KMS-11 (cell line): ENCODE measurements at regions not wholly inside any gene's neighbourhood (a gene's known extent, or its start where the extent isn't known, plus 50 kb on each side); places are given as distances from the start of the nearest gene placed in this dataset.

Source experiments
- H2AFZ ChIP-seq: fragments of 200-600 bp; sonication (generic); 2 replicates; pipeline ENCODE4 v1.6.1; 2016; ENCODE audit warnings: antibody characterized with exemption, mixed run types, low read depth
- H3K27ac ChIP-seq: fragments of 200-600 bp; sonication (generic); 2 replicates; pipeline ENCODE4 v1.6.1; 2016; ENCODE audit warnings: mild to moderate bottlenecking, mixed run types
- H3K27me3 ChIP-seq: fragments of 200-600 bp; sonication (generic); 2 replicates; pipeline ENCODE4 v1.6.1; 2017; ENCODE audit warnings: mild to moderate bottlenecking, low read depth, mixed run types, moderate library complexity; ENCODE audit not compliant: insufficient read depth
- H3K36me3 ChIP-seq: fragments of 200-600 bp; sonication (generic); 2 replicates; pipeline ENCODE4 v1.6.1; 2017; ENCODE audit warnings: mild to moderate bottlenecking, mixed run types; ENCODE audit not compliant: insufficient read depth
- H3K4me1 ChIP-seq: fragments of 200-600 bp; sonication (generic); 2 replicates; pipeline ENCODE4 v1.6.1; 2016; ENCODE audit warnings: mild to moderate bottlenecking, low read depth, mixed run types; ENCODE audit not compliant: poor library complexity, severe bottlenecking
- H3K4me2 ChIP-seq: fragments of 200-600 bp; sonication (generic); 2 replicates; pipeline ENCODE4 v1.7.0; 2016; ENCODE audit warnings: mild to moderate bottlenecking, mixed run types
- H3K4me3 ChIP-seq: fragments of 200-600 bp; sonication (generic); IDR thresholded peaks from 2 replicates; pipeline ENCODE4 v1.6.1; 2017; ENCODE audit warnings: low read depth, low read length, mixed read lengths; ENCODE audit not compliant: insufficient read depth
- H3K79me2 ChIP-seq: fragments of 200-600 bp; sonication (generic); 2 replicates; pipeline ENCODE4 v1.6.1; 2016; ENCODE audit warnings: low read depth, mixed run types; ENCODE audit not compliant: insufficient read depth
- H3K9ac ChIP-seq: fragments of 200-600 bp; sonication (generic); 2 replicates; pipeline ENCODE4 v1.6.1; 2016; ENCODE audit warnings: mild to moderate bottlenecking, mixed run types
- H4K20me1 ChIP-seq: fragments of 200-600 bp; sonication (generic); 2 replicates; pipeline ENCODE4 v1.6.1; 2016; ENCODE audit warnings: mild to moderate bottlenecking, mixed run types; ENCODE audit not compliant: insufficient read depth
- TF ChIP-seq, protein P1 (sequence below): fragments of 200-600 bp; sonication (generic); conservative IDR thresholded peaks from 2 replicates; pipeline ENCODE4 v1.6.1; 2017; ENCODE audit warnings: low read depth, mild to moderate bottlenecking, antibody characterized with exemption, low read length, moderate library complexity, mixed read lengths

DNA sequence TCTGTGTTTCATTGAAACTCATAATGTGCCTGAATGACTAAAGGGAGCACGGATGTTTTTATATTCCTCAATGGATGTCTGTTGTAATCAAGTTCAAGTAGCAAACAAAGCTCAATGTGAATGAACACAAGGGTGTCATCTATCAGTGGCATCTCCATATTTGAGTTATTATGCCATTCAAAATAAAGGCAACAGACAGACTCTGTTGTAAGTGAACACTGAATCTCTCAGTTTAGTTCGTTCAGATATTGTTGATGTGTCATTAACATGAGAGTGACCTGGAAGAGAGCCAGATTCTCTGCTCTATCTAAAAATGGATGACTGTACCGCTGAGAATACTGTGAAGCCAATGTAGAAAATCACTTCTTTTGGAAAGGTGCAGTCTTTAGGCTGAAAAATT, 118.7 kb downstream of the NUP35 start:
- no peaks in the 10 kb centered on the region for H3K36me3 ChIP-seq
- no peak overlapping the region for H3K9ac ChIP-seq
- H3K4me1 ChIP-seq = no peaks in the 10 kb centered on the region
- no peaks in the 10 kb centered on the region for H4K20me1 ChIP-seq
- H3K4me3 ChIP-seq = no peak overlapping the region
- H3K79me2 ChIP-seq = no peaks in the 10 kb centered on the region
- no peaks in the 10 kb centered on the region for H3K27me3 ChIP-seq
- TF ChIP-seq, protein P1, sequence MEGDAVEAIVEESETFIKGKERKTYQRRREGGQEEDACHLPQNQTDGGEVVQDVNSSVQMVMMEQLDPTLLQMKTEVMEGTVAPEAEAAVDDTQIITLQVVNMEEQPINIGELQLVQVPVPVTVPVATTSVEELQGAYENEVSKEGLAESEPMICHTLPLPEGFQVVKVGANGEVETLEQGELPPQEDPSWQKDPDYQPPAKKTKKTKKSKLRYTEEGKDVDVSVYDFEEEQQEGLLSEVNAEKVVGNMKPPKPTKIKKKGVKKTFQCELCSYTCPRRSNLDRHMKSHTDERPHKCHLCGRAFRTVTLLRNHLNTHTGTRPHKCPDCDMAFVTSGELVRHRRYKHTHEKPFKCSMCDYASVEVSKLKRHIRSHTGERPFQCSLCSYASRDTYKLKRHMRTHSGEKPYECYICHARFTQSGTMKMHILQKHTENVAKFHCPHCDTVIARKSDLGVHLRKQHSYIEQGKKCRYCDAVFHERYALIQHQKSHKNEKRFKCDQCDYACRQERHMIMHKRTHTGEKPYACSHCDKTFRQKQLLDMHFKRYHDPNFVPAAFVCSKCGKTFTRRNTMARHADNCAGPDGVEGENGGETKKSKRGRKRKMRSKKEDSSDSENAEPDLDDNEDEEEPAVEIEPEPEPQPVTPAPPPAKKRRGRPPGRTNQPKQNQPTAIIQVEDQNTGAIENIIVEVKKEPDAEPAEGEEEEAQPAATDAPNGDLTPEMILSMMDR = no peak
- H3K4me2 ChIP-seq = no peak overlapping the region
- H3K27ac ChIP-seq = no peak overlapping the region
- no peak overlapping the region for H2AFZ ChIP-seq

DNA sequence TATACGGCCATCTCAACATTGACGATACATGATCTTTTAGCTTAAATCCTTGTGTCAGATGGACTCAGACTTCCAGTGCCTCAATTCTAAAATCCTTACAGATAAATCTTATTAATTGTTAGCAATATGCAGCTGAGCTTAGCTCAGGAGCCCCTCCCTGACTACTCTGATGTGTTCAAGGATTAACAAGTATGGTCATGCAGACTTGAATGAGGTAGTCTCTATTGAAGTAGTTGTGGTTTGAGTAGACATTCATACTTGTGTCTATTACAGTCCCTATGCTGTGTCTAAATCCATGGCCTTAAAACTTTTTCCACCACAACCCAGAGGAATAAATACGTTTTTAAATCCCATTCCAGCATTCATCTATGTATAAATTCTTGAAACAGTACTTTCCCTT, 119.5 kb downstream of the NUP35 start:
- Histone ChIP-seq H3K27ac (no peak overlapping the region), H3K9ac (no peak overlapping the region), H3K4me2 (no peak overlapping the region), H3K36me3 (no peaks in the 10 kb centered on the region), H2AFZ (no peak overlapping the region), H3K79me2 (no peaks in the 10 kb centered on the region), H4K20me1 (no peaks in the 10 kb centered on the region), H3K4me3 (no peak overlapping the region), H3K27me3 (no peaks in the 10 kb centered on the region), H3K4me1 (no peaks in the 10 kb centered on the region)
- TF ChIP-seq, protein P1 = no peak

DNA sequence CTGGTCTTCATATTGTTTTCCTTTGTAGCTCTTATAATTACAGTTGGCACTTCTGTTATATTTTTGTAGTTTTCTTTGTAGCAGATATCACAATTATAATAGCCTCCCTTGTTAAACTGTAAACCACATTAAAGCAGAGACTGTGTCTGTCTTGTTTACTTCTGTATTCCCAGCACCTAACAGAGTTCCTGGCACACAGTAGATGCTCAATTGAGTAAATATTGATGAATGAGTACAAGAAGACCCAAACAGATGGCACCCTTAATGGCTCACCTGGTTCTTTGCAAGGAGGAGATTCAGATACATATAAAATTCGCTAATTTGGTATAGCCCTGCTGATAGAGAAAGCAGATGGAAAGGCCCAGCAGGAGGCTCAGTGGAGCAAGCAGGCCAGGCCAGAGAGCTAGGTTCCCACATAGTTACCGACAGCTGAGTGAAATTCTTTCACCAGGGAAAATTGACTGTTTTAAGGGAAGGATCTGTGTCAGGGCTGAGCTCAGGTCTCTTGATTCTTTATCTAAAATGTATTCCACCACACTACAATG, 120.1 kb downstream of the NUP35 start:
- H3K79me2 ChIP-seq = no peaks in the 10 kb centered on the region
- no peaks in the 10 kb centered on the region for H3K4me1 ChIP-seq
- no peaks in the 10 kb centered on the region for H3K36me3 ChIP-seq
- no peak overlapping the region for H3K27ac ChIP-seq
- TF ChIP-seq, protein P1 = no peak
- H3K4me3 ChIP-seq = no peak overlapping the region
- no peaks in the 10 kb centered on the region for H4K20me1 ChIP-seq
- H3K27me3 ChIP-seq = no peaks in the 10 kb centered on the region
- H2AFZ ChIP-seq = no peak overlapping the region
- no peak overlapping the region for H3K9ac ChIP-seq
- no peak overlapping the region for H3K4me2 ChIP-seq

DNA sequence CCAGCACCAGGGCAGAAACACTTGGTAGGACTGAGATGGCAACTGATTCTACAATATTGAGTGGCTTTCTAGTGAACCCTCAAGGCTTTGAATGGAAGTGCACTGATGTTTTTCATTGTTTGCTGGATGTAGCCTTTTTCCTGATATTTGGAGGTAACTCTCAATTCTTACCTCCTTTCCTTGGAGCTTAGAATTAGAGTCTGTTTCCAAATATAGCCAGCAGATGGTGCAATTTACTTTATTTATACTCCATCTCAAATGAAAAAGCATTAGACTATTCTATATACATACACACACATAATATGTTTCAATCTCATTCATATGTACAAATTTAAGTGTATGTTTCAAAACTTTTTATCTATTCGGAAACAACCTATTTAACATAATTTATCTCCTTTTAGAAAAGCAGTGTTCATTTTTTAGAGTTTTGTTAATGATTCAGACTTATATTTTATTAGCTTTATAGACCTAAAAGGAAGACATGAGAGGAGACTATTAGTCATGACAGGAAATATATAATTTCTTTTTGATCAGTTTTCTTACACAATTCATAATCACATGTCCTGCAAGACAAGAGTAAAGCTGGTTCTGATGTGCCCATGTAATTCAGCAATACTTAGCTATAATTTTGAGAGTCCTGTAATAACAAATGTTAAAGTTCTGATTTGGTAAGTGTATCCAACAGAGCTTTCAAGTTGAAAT, 124.8 kb downstream of the NUP35 start:
- H3K27ac ChIP-seq = no peak overlapping the region
- H3K9ac ChIP-seq = no peak overlapping the region
- H3K4me3 ChIP-seq = no peak overlapping the region
- H3K36me3 ChIP-seq = no peaks in the 10 kb centered on the region
- no peaks in the 10 kb centered on the region for H3K79me2 ChIP-seq
- H4K20me1 ChIP-seq = no peaks in the 10 kb centered on the region
- no peak overlapping the region for H2AFZ ChIP-seq
- TF ChIP-seq, protein P1 = peak; percentile 81
- no peaks in the 10 kb centered on the region for H3K27me3 ChIP-seq
- no peak overlapping the region for H3K4me2 ChIP-seq
- H3K4me1 ChIP-seq = no peaks in the 10 kb centered on the region
